ENCODE measurements at regions not wholly inside any gene's neighbourhood (a gene's known extent, or its start where the extent isn't known, plus 50 kb on each side); places are given as distances from the start of the nearest gene placed in this dataset.
"Not testable (repeated sequence)": the region's sequence is repeated elsewhere in the genome, so short reads cannot be mapped to it uniquely, and the experiment has no call there.

DNA sequence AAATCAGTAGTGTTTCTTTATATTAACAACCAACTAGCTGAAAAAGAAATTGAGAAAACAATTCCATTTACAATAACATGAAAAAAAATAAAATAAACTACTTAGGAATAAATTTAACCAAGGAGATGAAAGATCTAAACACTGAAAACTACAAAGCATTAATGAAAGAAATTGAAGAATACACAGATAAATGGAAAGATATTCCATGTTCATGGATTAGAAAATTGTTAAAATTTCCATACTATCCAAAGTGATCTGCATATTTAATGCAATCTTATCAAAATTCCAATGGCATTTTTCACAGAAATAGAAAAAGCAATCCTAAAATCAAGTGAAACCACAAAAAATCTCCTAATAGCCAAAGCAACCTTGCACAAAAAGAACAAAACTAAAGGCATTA, 320.2 kb upstream of the GRAMD2B start:
- no peak for DNase-seq (ENCODE audit: low spot score)

DNA sequence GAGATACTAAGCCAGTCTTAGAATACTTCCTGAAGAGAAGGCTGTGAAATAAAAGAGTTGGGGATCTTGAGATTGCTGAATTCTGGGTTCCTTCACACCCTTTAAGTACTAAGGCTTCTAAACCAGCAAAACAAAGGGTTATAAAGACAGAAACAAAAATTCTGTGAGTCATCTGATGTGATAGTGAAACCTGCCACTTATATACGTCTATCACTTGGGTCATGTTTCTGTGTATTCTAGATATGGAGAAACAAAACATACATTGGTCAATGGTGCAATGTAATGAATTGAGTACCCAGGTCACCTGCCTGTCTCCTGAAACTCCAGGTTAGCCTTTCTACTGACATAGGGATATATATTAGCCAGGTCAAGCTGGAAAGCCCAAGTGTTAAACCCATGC, 319.3 kb upstream of the GRAMD2B start:
- no peak for DNase-seq (ENCODE audit: low spot score)

DNA sequence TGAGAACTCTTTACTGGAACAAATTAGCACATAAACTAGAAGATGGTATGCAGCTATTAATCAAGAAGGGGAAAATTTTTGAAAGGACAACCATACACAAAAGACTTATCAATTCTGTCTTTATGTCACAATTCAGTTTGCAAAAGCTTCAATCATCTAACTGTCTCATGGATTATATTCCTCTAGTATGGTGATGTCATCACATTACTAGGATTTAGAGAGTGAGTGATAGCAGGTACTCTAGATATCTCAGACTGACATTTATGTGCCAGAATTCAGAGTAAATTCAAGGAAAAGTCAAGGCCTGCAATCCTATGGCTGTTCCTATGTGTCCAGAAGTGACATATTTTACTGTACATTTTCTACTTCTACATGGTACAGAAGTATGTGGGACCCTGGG, 318.9 kb upstream of the GRAMD2B start:
- no peak for DNase-seq (ENCODE audit: low spot score)

DNA sequence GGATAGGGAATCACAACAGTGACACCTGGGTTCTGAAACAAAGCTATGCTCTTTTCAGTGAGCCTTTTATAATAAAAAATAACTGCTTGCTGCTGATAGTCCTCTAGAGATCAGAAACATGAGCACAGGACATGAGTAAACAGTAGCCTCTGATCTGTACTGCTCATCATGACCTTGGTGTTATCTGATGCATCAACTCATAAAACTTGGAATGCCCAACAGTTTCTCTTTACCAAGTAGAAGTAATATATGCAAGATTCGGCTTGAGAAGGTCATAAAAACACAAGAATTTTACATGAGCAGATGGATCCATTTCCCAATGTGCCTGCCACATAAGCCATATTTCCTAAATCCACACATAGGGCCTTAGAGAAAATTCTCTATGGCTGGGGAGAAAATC, 318.3 kb upstream of the GRAMD2B start:
- DNase-seq (ENCODE audit: low spot score), result no peak

DNA sequence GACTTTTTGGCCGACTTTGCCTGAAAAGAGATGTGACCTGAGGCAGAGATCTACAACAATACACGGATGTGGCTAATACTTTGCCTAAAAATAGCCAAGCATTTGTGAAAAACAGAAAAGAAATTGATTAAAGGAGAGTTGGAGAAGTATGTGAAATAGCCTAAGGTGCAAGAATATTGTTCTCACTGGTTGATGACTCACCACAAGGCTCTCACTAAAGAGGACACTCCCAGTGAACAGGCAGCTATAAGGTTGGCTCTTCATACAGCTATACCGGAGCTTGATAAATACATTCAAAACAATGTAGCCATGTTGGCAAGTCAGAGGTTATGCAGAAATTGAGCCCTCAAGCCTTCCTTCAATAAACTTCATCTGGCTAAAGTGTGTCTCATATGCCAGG, 317.2 kb upstream of the GRAMD2B start:
- no peak for DNase-seq (ENCODE audit: low spot score)

DNA sequence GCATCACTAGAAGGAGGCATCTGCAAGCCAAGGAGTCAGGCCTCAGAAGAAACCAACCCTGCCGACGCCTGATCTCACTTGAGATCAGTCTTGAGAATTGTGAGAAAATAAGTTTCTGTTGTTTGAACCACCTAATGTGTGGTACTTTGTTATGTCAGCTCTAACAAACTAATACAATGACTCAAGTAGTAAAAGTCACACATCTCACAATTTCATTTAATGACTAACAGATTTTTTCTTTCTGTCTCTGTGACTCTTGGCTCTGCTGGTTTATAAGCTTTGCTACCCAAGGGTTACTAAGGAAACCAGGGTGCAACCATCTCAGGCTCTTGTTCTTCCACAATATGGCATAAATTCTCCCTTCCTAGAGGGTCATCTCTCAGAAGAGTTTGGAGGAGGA, 315.8 kb upstream of the GRAMD2B start:
- no peak for DNase-seq (ENCODE audit: low spot score)

DNA sequence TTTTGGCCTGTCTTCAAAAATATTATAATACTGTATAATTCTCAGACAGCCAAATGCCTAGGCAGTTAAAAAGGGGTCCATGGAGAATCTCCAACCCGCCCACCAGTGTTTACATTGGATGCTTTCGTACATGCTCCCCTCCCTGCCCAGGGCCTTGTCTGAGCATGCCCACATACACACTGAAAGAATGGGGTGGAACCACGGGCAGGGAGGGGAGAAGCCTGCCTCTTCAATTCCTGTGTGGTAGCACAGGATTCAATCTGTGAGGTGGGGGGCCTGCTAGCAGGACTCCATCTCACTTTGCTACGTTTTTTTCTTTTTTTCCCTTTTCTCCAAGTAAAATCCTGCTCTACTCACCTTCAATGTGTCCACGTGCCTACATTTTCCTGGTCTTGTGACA, 314.7 kb upstream of the GRAMD2B start:
- no peak for DNase-seq (ENCODE audit: low spot score)

DNA sequence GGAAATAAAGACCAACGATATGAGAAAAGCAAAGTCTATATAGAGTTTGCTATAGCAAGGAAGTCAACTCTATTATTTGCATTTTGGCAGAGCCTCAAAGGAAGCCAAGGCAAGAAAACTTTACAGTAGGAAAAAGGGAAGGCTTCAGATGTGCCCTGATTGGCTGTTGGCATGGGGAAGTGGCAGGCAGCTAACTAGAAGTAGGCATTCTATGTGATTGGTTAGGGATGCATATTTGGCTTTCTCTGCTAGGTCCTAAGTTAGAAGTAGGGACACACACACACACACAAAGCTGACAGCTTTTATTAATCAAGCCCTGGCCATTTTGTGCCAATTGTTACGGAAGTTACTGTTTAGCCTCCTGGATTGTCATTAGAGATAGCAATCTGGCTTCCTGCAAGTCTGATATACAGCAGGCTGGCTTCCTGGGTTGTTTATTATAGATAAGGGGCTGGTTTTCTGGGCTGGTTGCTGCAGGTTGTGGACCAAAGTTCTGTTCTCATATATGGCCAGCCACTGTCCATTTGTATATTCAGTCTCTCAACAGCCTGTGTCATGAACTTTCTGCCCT, 308.1 kb upstream of the GRAMD2B start:
- no peak for DNase-seq (ENCODE audit: low spot score)

DNA sequence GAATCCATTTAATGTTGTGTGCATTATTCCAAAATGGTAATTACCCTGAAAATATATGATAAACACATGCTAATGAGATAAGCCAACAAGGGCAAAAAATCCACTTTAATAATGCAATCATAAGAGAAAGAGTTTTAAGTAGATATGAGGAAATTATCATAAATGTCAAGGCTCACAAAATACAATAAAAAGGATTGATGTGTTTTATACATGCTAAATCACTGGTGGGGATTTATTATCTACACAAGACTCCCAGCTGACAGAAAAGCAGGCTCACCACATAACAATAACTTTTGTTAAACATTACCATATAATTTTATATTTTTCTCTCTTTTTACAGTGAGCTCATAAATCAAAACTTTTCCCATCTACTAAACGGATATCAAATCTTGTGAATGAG, 306.2 kb upstream of the GRAMD2B start:
- no peak for DNase-seq (ENCODE audit: low spot score)

DNA sequence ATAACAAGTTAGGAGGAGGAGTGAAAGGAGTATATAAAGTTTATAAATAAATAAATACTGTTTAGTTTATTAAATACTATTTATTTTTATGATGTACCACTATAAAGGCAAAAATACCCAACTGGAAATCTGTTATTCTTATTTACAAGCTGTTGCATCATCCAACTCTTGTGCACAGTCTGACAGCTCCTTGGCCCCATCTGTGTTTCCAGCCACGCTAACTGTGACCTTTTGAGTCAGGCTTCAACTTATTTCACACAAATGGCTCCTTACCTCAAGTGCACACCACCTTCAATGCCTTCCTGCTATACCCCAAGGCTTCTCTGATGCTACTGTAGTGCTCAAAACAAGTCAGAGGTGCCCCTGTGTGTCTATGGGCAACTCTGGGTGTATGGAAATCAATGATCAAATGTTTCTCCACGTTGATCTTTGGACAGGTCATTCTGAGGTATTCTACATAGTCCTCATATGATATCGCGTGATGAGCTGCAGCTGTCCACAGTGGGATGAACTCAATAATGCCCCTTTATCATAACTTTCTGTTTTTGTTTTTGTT, 303.2 kb upstream of the GRAMD2B start:
- DNase-seq (ENCODE audit: low spot score), result no peak

DNA sequence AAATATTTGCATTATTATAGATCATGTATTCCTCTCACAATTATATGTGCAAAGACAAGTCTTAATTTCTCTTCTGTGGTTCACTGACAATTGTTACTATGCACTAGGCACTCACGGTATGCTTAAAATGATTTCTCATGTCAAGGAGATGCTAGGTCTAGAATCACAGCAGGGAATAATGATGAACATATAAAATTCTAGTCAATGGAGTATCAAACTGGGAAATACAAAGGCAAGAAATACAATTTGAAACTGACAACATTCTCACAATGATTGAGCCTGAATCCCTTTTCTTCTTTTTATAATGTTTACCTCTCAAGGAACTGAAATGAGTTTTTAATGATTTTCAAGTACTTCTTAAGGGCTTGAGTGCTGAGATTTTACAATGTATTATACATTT, 302.3 kb upstream of the GRAMD2B start:
- no peak for DNase-seq (ENCODE audit: low spot score)

DNA sequence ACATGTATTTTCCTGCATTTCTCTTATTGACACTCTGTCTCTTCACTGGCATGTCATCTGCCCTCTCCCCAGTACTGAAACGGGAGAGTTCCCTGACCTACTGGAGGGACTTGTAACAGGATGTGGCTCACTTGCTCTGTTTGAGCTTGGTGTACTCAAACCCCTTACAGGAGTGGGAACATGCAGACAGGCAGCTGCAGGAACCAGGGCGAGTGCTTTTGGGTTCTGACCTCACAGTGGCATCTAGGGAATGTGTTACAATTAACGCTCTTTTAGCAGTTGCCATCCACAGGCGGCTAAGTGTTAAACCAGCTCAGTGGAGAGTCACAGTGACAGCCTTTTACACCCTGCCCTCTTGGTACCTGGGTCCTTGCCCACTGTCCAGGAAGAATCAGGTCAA, 300.3 kb upstream of the GRAMD2B start:
- DNase-seq (ENCODE audit: low spot score), result no peak

DNA sequence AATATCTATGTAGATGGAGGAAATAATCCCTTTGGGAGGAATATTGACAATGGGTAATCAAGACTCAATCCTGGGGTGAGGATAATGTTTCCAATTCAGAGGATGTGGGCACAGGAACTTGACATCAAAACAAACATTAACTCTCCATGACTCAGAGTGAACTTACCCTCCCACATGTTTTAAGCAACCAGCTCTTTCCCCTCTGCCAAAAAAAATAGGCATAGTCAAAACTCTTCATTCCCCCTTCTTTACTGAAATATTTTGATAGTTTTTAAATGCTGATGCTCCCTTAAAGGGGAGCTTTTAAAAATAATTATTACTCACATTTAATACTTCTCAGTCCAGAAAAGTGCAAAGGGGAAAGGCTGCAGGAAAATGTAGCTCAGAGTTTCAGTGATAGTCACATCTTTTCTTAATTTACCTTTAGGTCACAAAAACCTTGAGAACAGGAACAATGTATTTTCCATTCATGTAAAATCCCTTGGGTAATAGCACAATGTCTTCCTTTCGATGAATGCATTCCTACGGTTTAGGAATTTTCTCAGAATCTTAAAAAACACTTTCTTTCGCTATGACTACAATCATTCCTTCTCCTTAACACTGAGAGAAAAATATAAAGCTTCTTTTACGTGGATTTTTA, 298.4 kb upstream of the GRAMD2B start:
- no peak for DNase-seq (ENCODE audit: low spot score)

DNA sequence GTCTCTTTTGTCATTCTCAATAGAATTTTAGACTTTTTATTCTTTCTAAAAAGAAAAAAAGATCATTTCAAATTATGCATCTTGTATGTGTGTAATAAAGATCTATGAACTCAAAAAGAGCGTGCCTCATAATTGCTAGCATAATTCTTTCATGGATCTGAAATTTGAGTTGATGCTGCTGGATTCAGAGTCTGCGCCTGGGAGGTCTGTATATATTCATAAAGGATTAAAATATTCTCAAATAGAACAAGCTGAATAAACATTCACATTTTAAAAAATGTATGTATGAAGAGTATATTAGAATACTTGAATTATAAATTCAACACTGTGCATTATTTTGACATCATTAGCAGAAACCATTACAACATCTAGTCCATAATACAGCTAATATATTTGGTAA, 297.8 kb upstream of the GRAMD2B start:
- DNase-seq (ENCODE audit: low spot score), result no peak

DNA sequence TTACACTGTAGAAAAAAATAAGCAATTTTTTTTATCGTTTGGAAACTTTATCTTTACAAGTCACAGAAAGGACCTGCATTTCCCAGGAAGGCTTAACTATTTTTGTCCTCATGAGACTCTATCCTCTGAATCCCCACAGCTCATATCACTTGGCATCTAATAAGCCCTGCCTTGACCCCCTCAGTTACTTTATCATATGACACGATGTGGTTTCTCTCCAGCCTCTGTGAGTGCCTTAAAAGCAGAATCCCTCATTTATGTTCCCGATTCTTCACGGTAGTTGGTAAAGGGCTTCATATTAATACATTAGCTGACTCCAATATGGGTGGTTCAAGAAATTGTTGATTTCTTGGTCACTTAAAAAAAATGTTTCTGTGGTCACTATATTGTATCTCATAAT, 296.6 kb upstream of the GRAMD2B start:
- no peak for DNase-seq (ENCODE audit: low spot score)

DNA sequence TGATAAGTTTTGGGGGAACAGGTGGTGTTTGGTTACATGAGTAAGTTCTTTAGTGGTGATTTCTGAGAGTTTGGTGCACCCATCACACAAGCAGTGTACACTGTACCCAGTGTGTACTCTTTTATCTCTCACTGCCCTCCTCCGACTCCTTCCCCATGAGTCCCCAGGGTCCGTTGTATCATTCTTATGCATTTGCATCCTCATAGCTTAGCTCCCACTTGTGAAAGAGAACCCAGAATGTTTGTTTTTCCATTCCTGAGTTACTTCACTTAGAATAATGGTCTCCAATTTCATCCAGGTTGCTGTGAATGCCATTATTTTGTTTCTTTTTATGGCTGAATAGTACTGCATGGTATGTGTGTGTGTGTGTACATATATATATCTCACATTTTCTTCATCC, 295.8 kb upstream of the GRAMD2B start:
- DNase-seq (ENCODE audit: low spot score), result not testable (repeated sequence)

DNA sequence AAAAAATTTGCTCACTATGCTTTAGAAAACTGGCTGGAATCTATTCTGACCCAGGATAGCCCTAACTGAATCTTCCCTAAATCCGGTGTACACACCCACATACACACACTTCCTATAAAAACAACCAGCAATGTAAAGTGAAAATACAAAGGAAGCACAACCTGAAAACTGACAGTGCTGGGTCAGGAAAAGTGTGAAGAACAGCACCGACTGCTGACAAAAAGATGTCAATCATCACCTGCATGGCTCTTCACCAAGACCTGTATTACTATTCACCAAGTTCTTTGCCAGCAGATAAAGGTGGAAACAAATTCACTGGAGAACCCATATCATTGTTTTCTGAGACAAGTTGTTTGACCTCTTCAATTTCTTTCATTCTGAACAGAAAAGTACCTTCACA, 293.8 kb upstream of the GRAMD2B start:
- no peak for DNase-seq (ENCODE audit: low spot score)

DNA sequence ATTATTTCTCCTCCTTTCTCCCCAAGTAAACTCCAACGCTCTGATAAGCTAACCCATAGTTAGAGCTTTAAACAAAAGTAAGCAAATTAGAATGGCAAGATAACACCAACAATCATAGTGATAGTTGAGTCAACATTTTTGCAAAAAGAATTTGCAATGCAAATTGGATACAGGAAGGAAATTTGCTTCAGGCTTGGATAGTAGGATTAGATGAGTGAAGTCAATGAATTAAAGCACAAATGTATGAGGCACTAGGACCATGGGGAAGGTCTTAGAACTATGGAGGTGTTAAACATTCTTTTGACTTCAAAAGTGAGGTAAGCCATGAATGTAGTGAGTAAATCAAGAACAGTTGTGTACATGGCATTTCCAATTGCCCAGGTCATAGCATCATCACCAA, 289.8 kb upstream of the GRAMD2B start:
- DNase-seq (ENCODE audit: low spot score), result no peak

DNA sequence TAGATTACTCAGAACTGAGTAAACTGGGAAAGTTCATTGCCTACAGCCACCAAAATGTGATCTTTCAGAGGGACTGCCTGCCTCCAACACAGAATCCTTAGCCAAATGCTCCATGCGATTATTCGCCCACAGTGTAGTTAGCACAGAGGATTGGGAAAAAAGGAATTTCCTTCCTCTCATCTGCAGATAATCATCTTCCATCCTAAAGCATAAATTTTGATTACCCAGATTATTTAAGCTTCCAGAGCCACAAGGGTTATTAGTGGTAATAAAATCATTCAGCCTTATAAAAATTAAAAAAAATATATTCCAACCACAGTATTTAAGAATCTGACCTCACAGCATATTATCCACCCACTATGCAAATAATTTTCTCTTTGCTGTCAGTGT, 285.3 kb upstream of the GRAMD2B start:
- DNase-seq (ENCODE audit: low spot score), result no peak

DNA sequence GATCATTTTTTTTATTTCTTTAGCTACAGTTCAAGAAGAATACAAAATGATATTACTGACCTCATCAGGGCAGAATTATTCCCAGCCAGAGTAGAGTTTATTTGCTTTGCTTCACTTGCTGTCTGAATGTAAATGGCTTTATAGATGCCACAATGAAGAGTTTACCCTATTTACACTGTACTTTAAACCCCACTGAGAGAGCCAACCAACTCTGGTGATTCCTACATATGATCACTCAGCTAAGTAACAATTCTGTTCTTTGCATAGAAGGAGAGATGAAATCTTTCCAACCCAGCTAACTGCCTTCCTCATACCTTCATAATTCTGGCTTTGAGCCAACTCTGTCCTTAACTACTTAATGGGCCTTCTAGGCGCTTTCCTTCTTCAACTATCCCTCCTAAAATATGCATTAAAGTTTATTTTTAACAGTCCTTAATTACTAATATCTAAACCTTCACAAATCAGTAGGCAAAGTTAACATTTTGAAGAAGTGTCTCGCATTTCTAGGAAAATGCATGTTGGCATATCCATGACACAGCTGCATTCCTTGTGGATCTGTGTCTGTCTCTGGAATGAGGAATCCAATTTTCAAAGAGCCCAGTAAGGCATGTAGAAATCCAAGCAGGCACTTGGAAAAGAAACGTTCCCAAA, 284.8 kb upstream of the GRAMD2B start:
- DNase-seq (ENCODE audit: low spot score), result no peak

DNA sequence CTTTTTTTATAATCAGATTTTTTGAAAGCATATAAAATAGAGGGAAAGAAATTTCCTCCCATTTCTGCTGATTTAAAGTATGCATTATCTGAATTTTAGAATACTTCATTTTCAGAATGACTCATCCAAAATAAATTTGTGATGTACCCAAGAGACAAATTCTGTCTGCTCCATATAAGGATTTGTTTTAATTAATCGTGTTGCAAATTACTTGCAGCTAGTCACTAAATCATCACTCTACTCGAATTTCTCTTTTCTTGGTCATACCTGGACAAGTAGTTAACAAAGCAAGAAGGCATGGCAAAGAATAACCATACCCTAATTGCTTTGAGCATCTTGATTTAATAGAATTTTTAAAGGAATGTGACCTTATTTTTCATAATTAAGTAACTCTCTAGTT, 284.1 kb upstream of the GRAMD2B start:
- DNase-seq (ENCODE audit: low spot score), result no peak

DNA sequence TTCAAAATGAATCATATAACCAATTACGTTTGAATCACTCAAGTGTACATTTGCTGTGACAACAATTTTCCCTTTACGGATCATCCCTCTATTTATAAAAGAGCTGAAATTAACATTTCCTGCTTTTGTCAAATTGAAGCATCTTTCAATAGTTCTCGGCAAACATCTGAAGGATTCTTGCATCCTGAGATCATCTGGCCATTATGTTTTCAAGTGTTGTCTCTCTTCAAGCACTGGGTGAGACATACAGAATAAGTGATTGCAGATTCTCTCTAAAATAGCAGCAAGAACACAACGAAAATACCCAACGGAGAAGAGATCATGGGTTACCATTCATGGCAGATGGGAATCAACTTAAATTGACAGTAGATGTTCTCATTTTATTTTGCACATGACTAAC, 283.4 kb upstream of the GRAMD2B start:
- DNase-seq (ENCODE audit: low spot score), result no peak

DNA sequence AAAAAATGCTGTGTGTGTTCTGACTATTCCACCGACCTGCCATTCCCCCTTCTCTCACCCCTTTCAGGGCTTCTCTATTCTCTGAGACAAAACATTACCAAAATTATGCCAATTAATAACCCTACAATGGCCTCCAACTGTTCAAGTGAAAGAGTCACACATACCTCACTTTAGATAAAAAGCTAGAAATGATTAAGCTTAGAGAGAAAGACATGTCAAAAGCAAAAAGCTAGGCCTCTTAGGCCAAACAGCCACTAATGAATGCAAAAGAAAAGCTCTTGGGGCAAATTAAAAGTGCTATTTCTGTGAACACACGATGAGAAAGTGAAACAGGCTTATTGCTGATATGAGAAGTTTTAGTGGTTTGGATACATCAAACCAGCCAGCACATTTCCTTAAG, 279.6 kb upstream of the GRAMD2B start:
- no peak for DNase-seq (ENCODE audit: low spot score)

DNA sequence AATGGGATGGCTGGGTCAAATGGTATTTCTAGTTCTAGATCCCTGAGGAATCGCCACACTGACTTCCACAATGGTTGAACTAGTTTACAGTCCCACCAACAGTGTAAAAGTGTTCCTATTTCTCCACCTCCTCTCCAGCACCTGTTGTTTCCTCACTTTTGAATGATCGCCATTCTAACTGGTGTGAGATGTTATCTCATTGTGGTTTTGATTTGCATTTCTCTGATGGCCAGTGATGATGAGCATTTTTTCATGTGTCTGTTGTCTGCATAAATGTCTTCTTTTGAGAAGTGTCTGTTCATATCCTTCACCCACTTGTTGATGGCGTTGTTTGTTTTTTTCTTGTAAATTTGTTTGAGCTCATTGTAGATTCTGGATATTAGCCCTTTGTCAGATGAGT, 272.9 kb upstream of the GRAMD2B start:
- not testable (repeated sequence) for DNase-seq (ENCODE audit: low spot score)

Measured in D341Med (cell line).